ENCODE measurements at regions not wholly inside any gene's neighbourhood (a gene's known extent, or its start where the extent isn't known, plus 50 kb on each side); places are given as distances from the start of the nearest gene placed in this dataset.
"Not testable (repeated sequence)": the region's sequence is repeated elsewhere in the genome, so short reads cannot be mapped to it uniquely, and the experiment has no call there.

DNA sequence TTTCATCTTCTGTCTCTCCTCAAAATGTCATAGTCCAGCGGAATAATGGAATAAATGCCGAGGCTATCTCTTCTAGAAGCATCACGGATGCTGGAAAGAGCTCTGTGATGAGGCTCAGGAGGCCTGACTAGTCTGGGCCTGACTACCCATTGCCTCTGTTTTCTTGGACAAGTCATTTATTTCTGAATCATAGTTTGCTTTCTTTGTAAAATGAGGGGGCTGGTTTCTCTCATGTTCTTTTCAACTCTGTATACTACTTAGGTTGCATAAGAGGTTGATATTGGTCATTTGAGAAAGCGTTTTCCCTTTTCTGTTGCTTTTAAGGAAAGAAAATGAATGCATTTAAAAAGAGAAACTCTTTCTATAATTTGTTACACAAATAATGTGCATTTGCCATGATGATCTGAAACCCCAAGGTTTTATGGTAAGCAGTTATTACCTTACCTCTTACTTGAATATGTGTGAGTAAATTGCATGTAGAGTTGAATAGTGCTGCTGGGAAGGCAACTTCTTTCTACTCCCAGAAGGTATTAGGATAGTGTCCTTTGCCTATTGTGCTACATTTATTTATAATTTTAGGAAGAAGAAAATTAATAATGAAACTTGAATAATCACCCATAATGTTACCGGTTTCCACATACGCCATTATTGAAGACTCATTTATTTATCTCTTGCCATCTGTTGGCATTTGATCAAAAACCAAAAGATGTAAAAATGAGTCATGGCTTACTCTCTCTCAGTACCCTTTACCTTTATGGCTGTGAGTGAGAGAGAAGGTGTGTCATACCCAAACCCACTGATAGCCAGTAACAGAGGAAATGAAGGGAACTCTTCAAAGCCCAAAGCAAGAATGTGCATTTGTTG lies 179.1 kb downstream of the FASLG start:
- H3K27ac ChIP-seq (ENCODE audit: low read length), result no peak overlapping the region
- no peak overlapping the region for H2AFZ ChIP-seq (ENCODE audit: low read length)
- no peak overlapping the region for H3K9ac ChIP-seq (ENCODE audit: low read length)
- H4K20me1 ChIP-seq (ENCODE audit: insufficient read depth, low read length), result no peaks in the 10 kb centered on the region
- H3K9me3 ChIP-seq (replicated peaks; ENCODE audit: insufficient read depth, low read length), result no peaks in the 10 kb centered on the region
- no peaks in the 10 kb centered on the region for H3F3A ChIP-seq (ENCODE audit: insufficient read depth, low read length)
- no peak overlapping the region for H3K4me3 ChIP-seq (ENCODE audit: low read length)
- no peak overlapping the region for H3K4me2 ChIP-seq (ENCODE audit: low read depth, low read length)
- no peaks in the 10 kb centered on the region for H3K9me2 ChIP-seq (replicated peaks; ENCODE audit: insufficient read depth, low read length)
- DNase-seq, result no peak
- H3K36me3 ChIP-seq (replicated peaks; ENCODE audit: insufficient read depth, low read length), result no peaks in the 10 kb centered on the region
- no peaks in the 10 kb centered on the region for H3K79me2 ChIP-seq (ENCODE audit: low read length)
- TF ChIP-seq EZH2 (optimal IDR thresholded peaks at IDR 0.05; ENCODE audit: low read depth, low read length) (no peak), EZH2phosphoT487 (IDR thresholded peaks at IDR 0.05; ENCODE audit: low read length) (no peak)
- TF ChIP-seq, protein P1, sequence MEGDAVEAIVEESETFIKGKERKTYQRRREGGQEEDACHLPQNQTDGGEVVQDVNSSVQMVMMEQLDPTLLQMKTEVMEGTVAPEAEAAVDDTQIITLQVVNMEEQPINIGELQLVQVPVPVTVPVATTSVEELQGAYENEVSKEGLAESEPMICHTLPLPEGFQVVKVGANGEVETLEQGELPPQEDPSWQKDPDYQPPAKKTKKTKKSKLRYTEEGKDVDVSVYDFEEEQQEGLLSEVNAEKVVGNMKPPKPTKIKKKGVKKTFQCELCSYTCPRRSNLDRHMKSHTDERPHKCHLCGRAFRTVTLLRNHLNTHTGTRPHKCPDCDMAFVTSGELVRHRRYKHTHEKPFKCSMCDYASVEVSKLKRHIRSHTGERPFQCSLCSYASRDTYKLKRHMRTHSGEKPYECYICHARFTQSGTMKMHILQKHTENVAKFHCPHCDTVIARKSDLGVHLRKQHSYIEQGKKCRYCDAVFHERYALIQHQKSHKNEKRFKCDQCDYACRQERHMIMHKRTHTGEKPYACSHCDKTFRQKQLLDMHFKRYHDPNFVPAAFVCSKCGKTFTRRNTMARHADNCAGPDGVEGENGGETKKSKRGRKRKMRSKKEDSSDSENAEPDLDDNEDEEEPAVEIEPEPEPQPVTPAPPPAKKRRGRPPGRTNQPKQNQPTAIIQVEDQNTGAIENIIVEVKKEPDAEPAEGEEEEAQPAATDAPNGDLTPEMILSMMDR (IDR thresholded peaks at IDR 0.05; ENCODE audit: low read length), result no peak
- no peaks in the 10 kb centered on the region for H3K27me3 ChIP-seq (replicated peaks; ENCODE audit: insufficient read depth, low read length)
- H3K4me1 ChIP-seq (ENCODE audit: low read length), result no peaks in the 10 kb centered on the region

DNA sequence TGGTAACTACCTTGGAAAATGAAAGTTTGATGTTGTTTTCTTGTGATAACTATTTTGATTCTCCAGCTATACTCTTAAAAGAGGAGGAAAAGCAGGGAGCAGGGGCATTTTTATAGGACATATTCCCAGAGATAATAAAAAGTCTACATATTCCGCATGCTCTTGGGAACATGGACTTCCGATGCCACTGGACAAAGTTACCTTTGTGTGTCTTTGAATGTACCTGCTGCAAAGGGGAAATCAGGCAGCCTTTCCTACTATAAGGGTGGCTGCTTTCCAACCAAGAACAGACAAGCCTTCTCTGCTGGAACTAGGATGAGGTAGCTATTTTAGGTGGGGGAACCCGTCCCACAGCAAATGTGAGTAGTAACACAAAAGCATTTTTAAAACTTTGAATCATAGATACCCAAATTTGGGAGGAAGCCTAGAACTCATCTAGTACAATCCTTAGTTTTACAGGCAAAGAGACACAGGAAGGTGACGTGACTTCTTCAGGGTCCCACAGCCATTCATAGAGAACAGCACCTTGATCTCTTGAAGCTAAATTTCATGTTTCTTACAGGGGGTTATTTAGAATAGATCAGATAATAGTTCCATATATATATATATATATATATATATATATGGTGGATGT lies 179.9 kb downstream of the FASLG start:
- no peaks in the 10 kb centered on the region for H4K20me1 ChIP-seq (ENCODE audit: insufficient read depth, low read length)
- no peak overlapping the region for H2AFZ ChIP-seq (ENCODE audit: low read length)
- no peaks in the 10 kb centered on the region for H3K9me3 ChIP-seq (replicated peaks; ENCODE audit: insufficient read depth, low read length)
- no peak overlapping the region for H3K4me2 ChIP-seq (ENCODE audit: low read depth, low read length)
- H3K9ac ChIP-seq (ENCODE audit: low read length), result no peak overlapping the region
- TF ChIP-seq EZH2phosphoT487 (IDR thresholded peaks at IDR 0.05; ENCODE audit: low read length) (no peak), EZH2 (optimal IDR thresholded peaks at IDR 0.05; ENCODE audit: low read depth, low read length) (no peak)
- TF ChIP-seq, protein P1 (IDR thresholded peaks at IDR 0.05; ENCODE audit: low read length), result no peak
- no peaks in the 10 kb centered on the region for H3K27me3 ChIP-seq (replicated peaks; ENCODE audit: insufficient read depth, low read length)
- H3K36me3 ChIP-seq (replicated peaks; ENCODE audit: insufficient read depth, low read length), result no peaks in the 10 kb centered on the region
- no peaks in the 10 kb centered on the region for H3K79me2 ChIP-seq (ENCODE audit: low read length)
- H3K27ac ChIP-seq (ENCODE audit: low read length), result no peak overlapping the region
- H3K4me3 ChIP-seq (ENCODE audit: low read length), result no peak overlapping the region
- DNase-seq, result no peak
- H3K4me1 ChIP-seq (ENCODE audit: low read length), result no peaks in the 10 kb centered on the region
- no peaks in the 10 kb centered on the region for H3K9me2 ChIP-seq (replicated peaks; ENCODE audit: insufficient read depth, low read length)
- no peaks in the 10 kb centered on the region for H3F3A ChIP-seq (ENCODE audit: insufficient read depth, low read length)

DNA sequence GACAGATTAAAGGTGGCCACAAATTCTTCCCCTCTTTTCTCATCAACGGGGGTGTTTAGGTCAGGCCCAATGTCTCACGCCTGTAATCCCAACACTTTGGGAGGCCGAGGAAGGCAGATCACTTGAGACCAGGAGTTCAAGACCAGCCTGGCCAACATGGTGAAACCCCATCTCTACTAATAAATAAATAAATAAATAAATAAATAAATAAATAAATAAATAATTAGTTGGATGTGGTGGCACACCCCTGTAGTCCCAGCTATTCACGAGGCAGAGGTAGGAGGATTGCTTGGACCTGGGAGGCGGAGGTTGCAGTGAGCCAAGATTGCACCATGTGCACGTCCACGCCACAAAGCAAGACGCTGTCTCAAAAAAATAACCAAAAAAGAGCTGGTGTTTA lies 180.7 kb downstream of the FASLG start:
- not testable (repeated sequence) for H3K27ac ChIP-seq (ENCODE audit: low read length); H2AFZ ChIP-seq (ENCODE audit: low read length); H3K9me3 ChIP-seq (replicated peaks; ENCODE audit: insufficient read depth, low read length); H3K79me2 ChIP-seq (ENCODE audit: low read length); H3F3A ChIP-seq (ENCODE audit: insufficient read depth, low read length); H3K4me1 ChIP-seq (ENCODE audit: low read length); H3K4me2 ChIP-seq (ENCODE audit: low read depth, low read length); H4K20me1 ChIP-seq (ENCODE audit: insufficient read depth, low read length); H3K36me3 ChIP-seq (replicated peaks; ENCODE audit: insufficient read depth, low read length); H3K27me3 ChIP-seq (replicated peaks; ENCODE audit: insufficient read depth, low read length); DNase-seq; H3K9me2 ChIP-seq (replicated peaks; ENCODE audit: insufficient read depth, low read length); H3K4me3 ChIP-seq (ENCODE audit: low read length); H3K9ac ChIP-seq (ENCODE audit: low read length)

DNA sequence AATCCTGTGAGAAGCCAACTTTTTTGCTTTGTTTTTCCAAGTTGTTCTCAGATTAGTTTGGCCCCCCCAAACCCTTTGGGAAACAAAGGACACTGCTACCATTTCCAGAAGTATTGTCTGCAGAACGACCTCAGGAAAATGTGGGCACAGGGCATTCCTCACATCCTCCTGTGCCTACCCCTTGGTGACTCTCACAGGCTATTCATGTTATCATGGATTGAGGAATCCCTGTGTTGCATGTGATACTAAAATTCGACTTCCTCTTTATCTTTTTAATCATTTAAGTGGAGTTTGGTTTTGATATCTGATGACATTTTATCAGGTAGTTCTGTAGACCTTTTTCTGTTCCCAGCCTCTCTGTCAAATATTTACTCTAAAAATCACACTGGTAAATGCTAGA lies 184.5 kb downstream of the FASLG start:
- H3K9me2 ChIP-seq (replicated peaks; ENCODE audit: insufficient read depth, low read length), result no peaks in the 10 kb centered on the region
- no peaks in the 10 kb centered on the region for H3K36me3 ChIP-seq (replicated peaks; ENCODE audit: insufficient read depth, low read length)
- H3K4me1 ChIP-seq (ENCODE audit: low read length), result no peaks in the 10 kb centered on the region
- H3K9me3 ChIP-seq (replicated peaks; ENCODE audit: insufficient read depth, low read length), result no peaks in the 10 kb centered on the region
- H3F3A ChIP-seq (ENCODE audit: insufficient read depth, low read length), result no peaks in the 10 kb centered on the region
- TF ChIP-seq, protein P1 (IDR thresholded peaks at IDR 0.05; ENCODE audit: low read length), result no peak
- TF ChIP-seq EZH2 (optimal IDR thresholded peaks at IDR 0.05; ENCODE audit: low read depth, low read length), result no peak
- TF ChIP-seq EZH2phosphoT487 (IDR thresholded peaks at IDR 0.05; ENCODE audit: low read length), result no peak
- DNase-seq, result no peak
- no peak overlapping the region for H3K4me3 ChIP-seq (ENCODE audit: low read length)
- H3K27me3 ChIP-seq (replicated peaks; ENCODE audit: insufficient read depth, low read length), result no peaks in the 10 kb centered on the region
- no peak overlapping the region for H3K27ac ChIP-seq (ENCODE audit: low read length)
- no peak overlapping the region for H2AFZ ChIP-seq (ENCODE audit: low read length)
- no peak overlapping the region for H3K4me2 ChIP-seq (ENCODE audit: low read depth, low read length)
- H3K79me2 ChIP-seq (ENCODE audit: low read length), result no peaks in the 10 kb centered on the region
- H4K20me1 ChIP-seq (ENCODE audit: insufficient read depth, low read length), result no peaks in the 10 kb centered on the region
- no peak overlapping the region for H3K9ac ChIP-seq (ENCODE audit: low read length)

Measured in MM.1S (cell line).